ENCODE measurements at regions not wholly inside any gene's neighbourhood (a gene's known extent, or its start where the extent isn't known, plus 50 kb on each side); places are given as distances from the start of the nearest gene placed in this dataset.

DNA sequence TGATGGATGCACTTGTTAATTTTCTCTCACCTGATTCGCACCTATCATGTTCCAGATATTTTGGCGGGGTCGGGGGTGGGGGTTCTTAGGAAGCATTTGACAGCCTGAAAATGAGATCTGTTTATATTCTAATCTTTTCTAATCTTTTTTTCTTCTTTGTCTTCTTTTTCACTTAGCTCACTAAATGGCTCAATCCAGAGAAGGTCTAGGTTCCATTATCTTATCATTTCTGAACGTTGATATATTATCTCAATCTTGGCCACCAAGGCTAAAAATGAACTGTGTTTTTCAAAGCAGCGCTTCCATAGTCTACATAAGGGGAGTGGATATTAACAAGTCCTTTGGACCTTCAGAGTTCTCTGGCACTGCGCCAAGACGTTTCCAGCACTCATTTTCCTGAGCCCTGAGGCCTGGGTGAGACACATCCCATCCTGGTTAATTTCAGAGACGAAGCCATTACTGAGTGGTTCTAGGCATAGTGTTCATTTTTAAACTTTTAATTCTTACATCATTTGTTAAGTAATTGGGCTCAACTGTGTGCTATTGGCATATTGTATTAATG lies 229.0 kb downstream of the SOX11 start:
- H3K4me3 ChIP-seq (ENCODE audit: low read length) = no peak overlapping the region
- TF ChIP-seq, protein P1, sequence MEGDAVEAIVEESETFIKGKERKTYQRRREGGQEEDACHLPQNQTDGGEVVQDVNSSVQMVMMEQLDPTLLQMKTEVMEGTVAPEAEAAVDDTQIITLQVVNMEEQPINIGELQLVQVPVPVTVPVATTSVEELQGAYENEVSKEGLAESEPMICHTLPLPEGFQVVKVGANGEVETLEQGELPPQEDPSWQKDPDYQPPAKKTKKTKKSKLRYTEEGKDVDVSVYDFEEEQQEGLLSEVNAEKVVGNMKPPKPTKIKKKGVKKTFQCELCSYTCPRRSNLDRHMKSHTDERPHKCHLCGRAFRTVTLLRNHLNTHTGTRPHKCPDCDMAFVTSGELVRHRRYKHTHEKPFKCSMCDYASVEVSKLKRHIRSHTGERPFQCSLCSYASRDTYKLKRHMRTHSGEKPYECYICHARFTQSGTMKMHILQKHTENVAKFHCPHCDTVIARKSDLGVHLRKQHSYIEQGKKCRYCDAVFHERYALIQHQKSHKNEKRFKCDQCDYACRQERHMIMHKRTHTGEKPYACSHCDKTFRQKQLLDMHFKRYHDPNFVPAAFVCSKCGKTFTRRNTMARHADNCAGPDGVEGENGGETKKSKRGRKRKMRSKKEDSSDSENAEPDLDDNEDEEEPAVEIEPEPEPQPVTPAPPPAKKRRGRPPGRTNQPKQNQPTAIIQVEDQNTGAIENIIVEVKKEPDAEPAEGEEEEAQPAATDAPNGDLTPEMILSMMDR (IDR thresholded peaks at IDR 0.05; ENCODE audit: insufficient read depth, low read depth, low read length, missing control alignments) = no peak
- DNase-seq (ENCODE audit: low read depth) = no peak

DNA sequence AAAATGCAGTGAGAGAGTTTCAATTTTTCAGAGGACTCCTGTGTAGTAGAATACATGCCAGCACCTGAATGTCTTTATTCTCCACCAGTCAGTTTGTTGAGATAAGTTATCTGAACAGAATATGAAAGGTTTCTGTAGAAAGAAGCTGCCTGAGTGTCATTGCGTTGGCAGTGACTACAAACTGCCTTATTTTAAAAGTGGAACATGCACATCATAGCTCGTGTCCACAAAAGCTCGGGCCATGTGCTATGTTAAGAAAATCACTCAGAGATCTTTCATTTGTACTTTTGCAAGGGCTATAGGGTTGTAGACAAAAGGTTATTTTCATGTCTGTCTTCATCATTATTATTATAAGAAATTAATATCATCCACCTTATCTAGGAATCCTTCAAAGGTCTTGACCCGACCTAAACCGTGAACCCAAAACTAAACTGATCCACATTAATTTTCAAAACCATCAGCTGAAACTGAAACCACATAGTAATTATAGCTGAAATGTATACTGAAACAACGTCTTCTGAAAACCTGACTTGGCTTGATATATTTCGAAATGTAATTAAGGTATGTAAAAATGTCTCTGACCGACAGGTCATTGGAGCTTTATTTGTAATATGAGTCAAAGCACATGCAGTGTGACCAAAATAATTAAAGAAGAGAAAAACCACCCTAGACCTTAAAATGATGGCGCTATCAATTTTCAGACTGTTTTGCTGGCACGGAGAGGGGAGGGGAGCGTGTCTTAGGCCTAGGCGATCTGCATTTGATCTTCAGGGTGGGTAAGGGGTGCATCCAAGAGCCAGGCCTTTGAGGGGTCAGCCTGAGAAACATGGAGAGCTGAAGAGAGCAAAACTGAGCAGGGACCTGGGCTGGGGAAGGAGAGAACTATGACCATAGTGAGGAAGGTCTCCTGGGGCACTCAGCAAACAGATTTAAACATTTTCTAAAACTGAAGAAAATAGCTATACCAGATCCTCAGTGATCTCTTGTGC lies 232.1 kb downstream of the SOX11 start:
- H3K4me3 ChIP-seq (ENCODE audit: low read length) = no peak overlapping the region
- TF ChIP-seq, protein P1 (IDR thresholded peaks at IDR 0.05; ENCODE audit: insufficient read depth, low read depth, low read length, missing control alignments) = no peak
- no peak for DNase-seq (ENCODE audit: low read depth)

DNA sequence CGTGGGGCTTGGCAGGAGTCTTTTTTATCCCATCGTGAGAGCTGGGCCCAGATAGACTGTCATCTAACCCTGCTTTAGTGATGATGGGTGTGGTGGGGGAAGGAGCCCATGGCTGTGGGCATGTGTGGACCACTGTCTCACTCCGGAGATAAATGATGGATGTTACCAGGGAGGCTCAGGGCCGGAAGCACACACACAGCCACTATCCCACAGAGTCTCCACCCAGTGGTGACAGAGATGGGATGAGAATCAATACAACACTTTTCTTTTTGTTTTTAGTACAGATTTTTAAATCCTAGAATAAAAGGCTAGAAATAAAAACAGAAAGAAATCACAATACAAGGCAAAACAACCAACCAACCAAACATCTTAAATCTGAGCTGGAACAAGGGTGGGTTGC lies 233.4 kb downstream of the SOX11 start:
- H3K4me3 ChIP-seq (ENCODE audit: low read length) = no peak overlapping the region
- TF ChIP-seq, protein P1 (IDR thresholded peaks at IDR 0.05; ENCODE audit: insufficient read depth, low read depth, low read length, missing control alignments) = no peak
- no peak for DNase-seq (ENCODE audit: low read depth)

DNA sequence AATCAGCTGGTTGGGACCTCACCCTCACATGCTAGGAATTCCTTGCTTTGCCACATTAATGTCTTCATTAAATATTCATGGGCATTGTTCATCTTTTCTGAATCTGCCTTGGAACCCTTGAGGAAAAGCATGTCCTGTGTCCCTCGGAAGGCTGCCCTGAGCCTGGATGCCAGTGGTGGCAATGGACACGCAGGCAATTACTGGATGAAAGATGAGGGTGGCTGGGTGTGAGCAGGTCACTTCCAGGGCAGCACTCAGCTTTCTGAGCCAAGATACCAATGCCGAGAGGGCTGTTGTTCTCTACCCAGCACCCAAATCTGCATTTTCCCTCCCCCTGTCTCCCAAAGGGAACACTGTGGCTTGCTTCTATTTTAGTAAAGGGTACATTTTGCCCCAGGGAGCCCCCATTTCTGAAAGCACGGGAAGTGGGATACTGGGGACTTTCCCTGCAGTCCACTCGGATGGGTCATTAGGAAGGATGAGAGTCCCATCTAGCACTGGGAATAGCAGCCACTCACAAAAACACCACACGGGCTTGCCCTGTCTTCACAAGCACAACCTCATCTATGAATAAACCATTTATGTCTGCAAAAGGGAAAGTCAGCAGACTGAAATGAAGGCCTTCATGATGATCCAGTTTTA lies 234.8 kb downstream of the SOX11 start:
- TF ChIP-seq, protein P1 (IDR thresholded peaks at IDR 0.05; ENCODE audit: insufficient read depth, low read depth, low read length, missing control alignments) = no peak
- DNase-seq (ENCODE audit: low read depth) = no peak
- H3K4me3 ChIP-seq (ENCODE audit: low read length) = no peak overlapping the region

DNA sequence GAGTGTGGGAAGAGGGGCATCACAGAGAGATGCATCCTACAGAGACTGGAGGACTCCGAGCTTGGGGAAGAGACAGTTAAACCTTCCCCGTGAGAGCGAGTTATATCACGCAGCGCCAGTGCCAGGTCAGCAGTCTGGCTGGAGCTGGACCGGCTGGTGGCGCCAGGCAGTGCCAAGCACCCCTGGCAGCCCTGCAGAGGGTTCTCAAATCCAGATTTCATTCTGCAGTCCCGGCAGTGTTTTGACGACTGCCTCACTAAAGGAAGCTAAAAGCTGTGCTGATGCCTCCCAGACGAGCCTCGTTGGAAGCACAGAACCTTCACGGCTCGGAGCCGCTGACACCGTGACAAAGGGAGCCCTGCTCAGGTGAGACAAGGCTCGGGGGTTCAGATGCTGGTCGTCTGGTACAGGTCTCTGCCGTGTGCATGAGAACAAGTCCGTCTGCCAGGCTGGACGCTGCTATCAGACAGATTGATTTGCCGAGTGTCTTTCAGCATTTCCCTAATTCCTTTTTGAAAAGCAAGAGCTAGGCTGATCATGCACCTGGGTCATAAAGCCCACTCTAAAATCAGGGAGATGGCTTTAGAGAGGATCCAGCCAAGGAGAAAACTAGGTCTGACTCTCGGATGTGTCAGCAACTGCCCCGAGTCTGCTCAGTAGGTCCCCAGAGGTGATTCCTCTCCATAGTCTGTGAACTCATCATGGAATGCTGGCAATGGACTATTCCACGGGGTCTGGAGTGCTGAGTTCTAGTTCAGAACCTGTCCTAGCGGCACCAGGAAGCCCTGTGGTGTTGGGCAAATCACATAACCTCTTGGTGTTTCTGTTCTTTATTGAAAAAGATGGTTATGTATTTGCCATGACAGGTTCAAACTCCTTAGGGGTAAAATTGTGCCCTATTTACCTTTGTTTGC lies 240.6 kb downstream of the SOX11 start:
- H3K4me3 ChIP-seq (ENCODE audit: low read length) = no peak overlapping the region
- TF ChIP-seq, protein P1 (IDR thresholded peaks at IDR 0.05; ENCODE audit: insufficient read depth, low read depth, low read length, missing control alignments) = no peak
- no peak for DNase-seq (ENCODE audit: low read depth)

DNA sequence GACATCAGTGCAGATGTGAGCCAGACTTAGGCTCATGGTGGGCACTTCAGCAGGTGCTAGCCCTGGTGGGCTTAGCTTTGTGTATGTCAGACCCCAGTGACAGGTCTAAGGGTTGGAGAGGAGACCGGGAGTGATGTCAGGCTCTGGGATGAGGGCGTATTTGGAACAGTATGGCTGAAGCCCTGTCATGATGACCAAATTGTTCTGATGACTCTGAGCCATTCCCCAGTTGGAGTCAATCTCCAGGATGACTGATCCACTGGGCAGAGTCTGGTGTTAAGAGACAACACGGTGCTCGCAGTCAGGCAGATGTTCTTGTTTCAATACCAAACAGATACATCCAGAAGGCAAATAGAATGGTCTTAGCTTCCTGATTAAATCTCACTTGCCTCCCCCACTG lies 241.5 kb downstream of the SOX11 start:
- TF ChIP-seq, protein P1 (IDR thresholded peaks at IDR 0.05; ENCODE audit: insufficient read depth, low read depth, low read length, missing control alignments) = no peak
- H3K4me3 ChIP-seq (ENCODE audit: low read length) = no peak overlapping the region
- DNase-seq (ENCODE audit: low read depth) = no peak
